PC-3 (cell line): ENCODE measurements at regions not wholly inside any gene's neighbourhood (a gene's known extent, or its start where the extent isn't known, plus 50 kb on each side); places are given as distances from the start of the nearest gene placed in this dataset.

Experiments
- ATAC-seq: fragments of 200-7000 bp; cut with Tn5 transposase; 2 replicates; pipeline ENCODE4 v1.9.1; 2020; ENCODE audit warnings: mild to moderate bottlenecking, moderate library complexity
- BruUV-seq: library from RNA; stranded (reverse); fragments of 400-500 nt; replicated peaks from 2 replicates; lab custom pipeline; 2021; lab: Mats Ljungman, UMichigan
- CTCF ChIA-PET: fragments of 300-600 bp; sonication (Branson Sonifier 250); formaldehyde crosslinking; loops from one replicate; lab custom pipeline; 2022; ENCODE audit warnings: antibody characterized with exemption; lab: Charles Lee
- POLR2A ChIA-PET: fragments of 300-600 bp; sonication (Branson Sonifier 250); formaldehyde crosslinking; loops from one replicate; lab custom pipeline; 2022; ENCODE audit warnings: antibody characterized with exemption; ENCODE audit not compliant: unreplicated experiment; lab: Charles Lee
- DNase-seq: peaks from one replicate; pipeline ENCODE4 v3.0.0-alpha.2; 2015
- H2AFZ ChIP-seq: fragments of 300-600 bp; sonication (generic); 2 replicates; pipeline ENCODE4 v1.6.0; 2016; ENCODE audit warnings: antibody characterized with exemption, low read length
- H3F3A ChIP-seq: fragments of 300-600 bp; sonication (generic); one replicate; pipeline ENCODE4 v1.6.0; 2017; ENCODE audit warnings: antibody characterized with exemption, low read length, control low read depth, mild to moderate bottlenecking; ENCODE audit not compliant: unreplicated experiment
- H3K27ac ChIP-seq: fragments of 300-600 bp; sonication (generic); 2 replicates; pipeline ENCODE4 v1.5.1; 2016; ENCODE audit warnings: mild to moderate bottlenecking, low read length
- H3K27me3 ChIP-seq: fragments of 300-600 bp; sonication (generic); 2 replicates; pipeline ENCODE4 v1.6.1; 2016; ENCODE audit warnings: low read length, mixed read lengths
- H3K36me3 ChIP-seq: fragments of 300-600 bp; sonication (generic); 2 replicates; pipeline ENCODE4 v1.6.1; 2016; ENCODE audit warnings: low read depth, mixed run types, low read length, mixed read lengths
- H3K4me1 ChIP-seq: fragments of 300-600 bp; sonication (generic); 2 replicates; pipeline ENCODE4 v1.5.1; 2016; ENCODE audit warnings: low read length; ENCODE audit not compliant: insufficient read depth
- H3K4me2 ChIP-seq: fragments of 300-600 bp; sonication (generic); 2 replicates; pipeline ENCODE4 v1.6.0; 2016; ENCODE audit warnings: low read length
- H3K4me3 ChIP-seq: fragments of 300-600 bp; sonication (generic); 2 replicates; pipeline ENCODE4 v1.5.1; 2016; ENCODE audit warnings: mild to moderate bottlenecking, low read length, mixed read lengths
- H3K79me2 ChIP-seq: fragments of 300-600 bp; sonication (generic); 2 replicates; pipeline ENCODE4 v1.6.1; 2017; ENCODE audit warnings: low read length, mixed read lengths
- H3K9ac ChIP-seq: fragments of 300-600 bp; sonication (generic); 2 replicates; pipeline ENCODE4 v1.6.0; 2016; ENCODE audit warnings: mild to moderate bottlenecking, low read length
- H3K9me2 ChIP-seq: fragments of 300-600 bp; sonication (generic); replicated peaks from 2 replicates; pipeline ENCODE4 v1.6.1; 2016; ENCODE audit warnings: mixed run types, low read length, mixed read lengths
- H3K9me3 ChIP-seq: fragments of 300-600 bp; sonication (generic); 2 replicates; pipeline ENCODE4 v1.6.1; 2016; ENCODE audit warnings: low read length, mixed read lengths
- H4K20me1 ChIP-seq: fragments of 300-600 bp; sonication (generic); 2 replicates; pipeline ENCODE4 v1.6.1; 2016; ENCODE audit warnings: low read length, mixed read lengths
- EZH2 ChIP-seq: fragments of 300-600 bp; sonication (generic); IDR thresholded peaks from one replicate; pipeline ENCODE4 v1.6.1; 2017; ENCODE audit warnings: antibody characterized with exemption, mild to moderate bottlenecking, low read length; ENCODE audit not compliant: unreplicated experiment
- EZH2phosphoT487 ChIP-seq: fragments of 300-600 bp; sonication (generic); IDR thresholded peaks from 2 replicates; pipeline ENCODE4 v1.6.1; 2018; ENCODE audit warnings: mild to moderate bottlenecking, antibody characterized with exemption, low read length, borderline replicate concordance
- intact Hi-C: fragments of 100-400 bp; cut with micrococcal nuclease; formaldehyde crosslinking; loops from 2 replicates; pipeline ENCODE4 v1.9.0; 2023
- TF ChIP-seq, protein P1 (sequence below): fragments of 300-600 bp; sonication (generic); conservative IDR thresholded peaks from 2 replicates; pipeline ENCODE4 v1.5.1; 2017; ENCODE audit warnings: antibody characterized with exemption, low read depth, mild to moderate bottlenecking, low read length

DNA sequence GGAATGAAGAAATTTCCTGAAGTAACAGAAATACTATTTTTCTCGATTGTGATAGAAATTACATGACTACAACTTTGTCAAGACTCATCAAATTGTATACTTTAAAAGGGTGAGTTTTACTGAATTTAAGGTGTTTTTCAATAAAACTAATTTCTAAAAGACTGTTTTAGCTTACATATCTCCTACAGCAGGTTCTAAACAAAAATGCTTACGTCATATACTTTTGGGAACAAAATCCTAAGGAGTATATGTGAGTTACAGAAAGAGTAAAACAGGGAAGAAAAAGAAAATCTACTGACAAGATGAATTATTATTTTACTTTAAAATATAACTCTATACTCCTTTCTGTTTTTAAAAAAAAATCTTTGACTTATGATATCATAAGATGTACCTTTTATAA, 660.3 kb upstream of the PKDCC start:
- Histone ChIP-seq H3K9me3 (peaks cover 4% of the 10 kb centered on the region; the same call in 1 of the 2 replicates), H4K20me1 (no peaks in the 10 kb centered on the region), H2AFZ (no peak overlapping the region), H3K27ac (no peak overlapping the region), H3K4me3 (no peak overlapping the region), H3K36me3 (no peaks in the 10 kb centered on the region), H3K79me2 (no peaks in the 10 kb centered on the region), H3K4me1 (no peaks in the 10 kb centered on the region), H3K9ac (no peak overlapping the region), H3K27me3 (no peaks in the 10 kb centered on the region), H3K9me2 (no peaks in the 10 kb centered on the region), H3K4me2 (no peak overlapping the region), H3F3A (no peaks in the 10 kb centered on the region)
- DNase-seq (no peak), ATAC-seq (no peak)
- TF ChIP-seq EZH2phosphoT487, result no peak
- TF ChIP-seq EZH2, result no peak
- POLR2A ChIA-PET, result no interaction called here
- intact Hi-C loops, result no loop called here
- CTCF ChIA-PET, result no interaction called here
- BruUV-seq, result no TSS peak

DNA sequence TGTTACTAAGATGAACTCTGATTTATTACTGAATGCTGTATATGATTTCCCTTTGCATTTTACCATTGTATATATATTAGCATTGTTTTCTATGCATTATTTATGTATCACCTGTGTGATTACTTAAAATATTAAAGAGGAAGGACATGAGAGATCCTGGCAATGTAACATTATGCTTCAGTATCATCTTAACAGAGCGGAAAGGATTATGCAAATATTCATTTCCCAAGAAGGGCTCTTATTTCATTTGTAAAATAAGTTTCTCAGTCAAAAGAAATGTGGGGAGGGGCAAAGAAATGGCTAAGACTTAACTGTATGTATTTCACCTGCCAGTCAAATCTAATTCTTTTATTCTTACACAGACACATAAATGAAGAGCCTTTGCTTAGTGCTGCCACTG, 654.2 kb upstream of the PKDCC start:
- Histone ChIP-seq H2AFZ (no peak overlapping the region), H3F3A (no peaks in the 10 kb centered on the region), H3K27ac (no peak overlapping the region), H3K4me2 (no peak overlapping the region), H3K9me2 (no peaks in the 10 kb centered on the region), H3K9ac (no peak overlapping the region), H3K9me3 (peaks cover 1% of the 10 kb centered on the region; the same call in 1 of the 2 replicates), H3K36me3 (no peaks in the 10 kb centered on the region), H3K27me3 (no peaks in the 10 kb centered on the region), H4K20me1 (no peaks in the 10 kb centered on the region), H3K79me2 (no peaks in the 10 kb centered on the region), H3K4me3 (no peak overlapping the region), H3K4me1 (no peaks in the 10 kb centered on the region)
- ChIA-PET CTCF (no interaction called here), POLR2A (no interaction called here)
- ATAC-seq (no peak), DNase-seq (no peak)
- BruUV-seq, result no TSS peak
- intact Hi-C loops, result loop anchor here (10.0 kb wide), 1 partner anchor 329 kb away; no protein-coding TSS in a partner anchor
- TF ChIP-seq EZH2, result no peak
- TF ChIP-seq EZH2phosphoT487, result no peak
- TF ChIP-seq, protein P1, sequence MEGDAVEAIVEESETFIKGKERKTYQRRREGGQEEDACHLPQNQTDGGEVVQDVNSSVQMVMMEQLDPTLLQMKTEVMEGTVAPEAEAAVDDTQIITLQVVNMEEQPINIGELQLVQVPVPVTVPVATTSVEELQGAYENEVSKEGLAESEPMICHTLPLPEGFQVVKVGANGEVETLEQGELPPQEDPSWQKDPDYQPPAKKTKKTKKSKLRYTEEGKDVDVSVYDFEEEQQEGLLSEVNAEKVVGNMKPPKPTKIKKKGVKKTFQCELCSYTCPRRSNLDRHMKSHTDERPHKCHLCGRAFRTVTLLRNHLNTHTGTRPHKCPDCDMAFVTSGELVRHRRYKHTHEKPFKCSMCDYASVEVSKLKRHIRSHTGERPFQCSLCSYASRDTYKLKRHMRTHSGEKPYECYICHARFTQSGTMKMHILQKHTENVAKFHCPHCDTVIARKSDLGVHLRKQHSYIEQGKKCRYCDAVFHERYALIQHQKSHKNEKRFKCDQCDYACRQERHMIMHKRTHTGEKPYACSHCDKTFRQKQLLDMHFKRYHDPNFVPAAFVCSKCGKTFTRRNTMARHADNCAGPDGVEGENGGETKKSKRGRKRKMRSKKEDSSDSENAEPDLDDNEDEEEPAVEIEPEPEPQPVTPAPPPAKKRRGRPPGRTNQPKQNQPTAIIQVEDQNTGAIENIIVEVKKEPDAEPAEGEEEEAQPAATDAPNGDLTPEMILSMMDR, result no peak

DNA sequence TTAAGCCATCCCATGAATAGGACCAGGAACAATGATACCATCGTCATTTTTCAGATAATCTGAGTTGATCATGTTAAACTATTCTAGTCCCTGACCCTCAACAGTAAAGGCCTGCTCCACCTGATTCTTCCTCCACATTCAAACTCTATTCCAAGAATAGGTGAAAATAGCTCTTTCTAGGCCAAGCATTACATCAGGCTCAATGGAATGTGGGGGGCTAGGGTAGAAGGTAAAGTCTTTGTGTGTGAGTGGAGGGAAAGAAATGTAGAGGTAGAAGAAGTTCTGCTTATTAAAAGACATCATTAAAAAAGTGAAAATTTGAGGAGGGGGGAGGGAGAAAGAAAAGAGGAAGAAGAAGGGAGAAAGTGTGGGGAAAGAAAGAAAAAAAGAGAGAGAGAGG, 653.3 kb upstream of the PKDCC start:
- no peak overlapping the region for H2AFZ ChIP-seq
- no peak overlapping the region for H3K4me3 ChIP-seq
- no TSS peak for BruUV-seq
- H3K9me3 ChIP-seq, result no peaks in the 10 kb centered on the region
- H3K79me2 ChIP-seq, result no peaks in the 10 kb centered on the region
- intact Hi-C loops, result loop anchor here (10.0 kb wide), 1 partner anchor 330 kb away; no protein-coding TSS in a partner anchor
- ATAC-seq (no peak), DNase-seq (no peak)
- H3K27me3 ChIP-seq, result no peaks in the 10 kb centered on the region
- POLR2A ChIA-PET, result no interaction called here
- H3K4me1 ChIP-seq, result no peaks in the 10 kb centered on the region
- H3K4me2 ChIP-seq, result no peak overlapping the region
- no peaks in the 10 kb centered on the region for H4K20me1 ChIP-seq
- TF ChIP-seq, protein P1, result no peak
- TF ChIP-seq EZH2phosphoT487 (no peak), EZH2 (no peak)
- no peak overlapping the region for H3K9ac ChIP-seq
- H3F3A ChIP-seq, result no peaks in the 10 kb centered on the region
- no peak overlapping the region for H3K27ac ChIP-seq
- no peaks in the 10 kb centered on the region for H3K36me3 ChIP-seq
- CTCF ChIA-PET, result no interaction called here
- H3K9me2 ChIP-seq, result no peaks in the 10 kb centered on the region
